MM.1S (cell line): ENCODE measurements at regions not wholly inside any gene's neighbourhood (a gene's known extent, or its start where the extent isn't known, plus 50 kb on each side); places are given as distances from the start of the nearest gene placed in this dataset.
"Not testable (repeated sequence)": the region's sequence is repeated elsewhere in the genome, so short reads cannot be mapped to it uniquely, and the experiment has no call there.

Experiments used
- EZH2 ChIP-seq: fragments of 300-600 bp; sonication (generic); optimal IDR thresholded peaks from 2 replicates; pipeline ENCODE3; 2017; ENCODE audit warnings: low read depth, mild to moderate bottlenecking, antibody characterized with exemption, low read length, mixed read lengths
- EZH2phosphoT487 ChIP-seq: fragments of 300-600 bp; sonication (generic); IDR thresholded peaks from 2 replicates; pipeline ENCODE4 v1.6.1; 2018; ENCODE audit warnings: antibody characterized with exemption, low read length
- TF ChIP-seq, protein P1 (sequence below): fragments of 300-600 bp; sonication (generic); IDR thresholded peaks from 2 replicates; pipeline ENCODE4 v1.5.1; 2016; ENCODE audit warnings: antibody characterized with exemption, low read length, mixed read lengths

DNA sequence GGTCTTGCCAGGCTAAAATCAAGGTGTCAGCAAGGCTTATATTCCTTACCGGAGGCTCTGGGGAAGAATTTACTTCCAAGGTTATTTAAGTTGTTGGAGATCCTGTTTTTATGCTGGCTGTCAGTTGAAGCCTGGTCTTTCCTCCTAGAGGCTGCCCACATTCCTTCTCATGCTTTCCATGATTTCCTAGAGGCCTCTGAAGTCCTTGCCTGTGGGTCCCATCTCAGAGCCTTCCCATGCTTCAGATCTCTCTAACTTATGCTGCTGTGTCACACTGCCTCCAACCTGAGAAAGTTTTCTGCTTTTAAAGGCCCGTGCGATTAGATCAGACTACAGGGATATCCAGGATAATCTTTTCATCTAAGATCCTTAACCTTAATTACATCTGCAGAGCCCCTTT is 1877.3 kb downstream of the KHDRBS2 start:
- TF ChIP-seq, protein P1, sequence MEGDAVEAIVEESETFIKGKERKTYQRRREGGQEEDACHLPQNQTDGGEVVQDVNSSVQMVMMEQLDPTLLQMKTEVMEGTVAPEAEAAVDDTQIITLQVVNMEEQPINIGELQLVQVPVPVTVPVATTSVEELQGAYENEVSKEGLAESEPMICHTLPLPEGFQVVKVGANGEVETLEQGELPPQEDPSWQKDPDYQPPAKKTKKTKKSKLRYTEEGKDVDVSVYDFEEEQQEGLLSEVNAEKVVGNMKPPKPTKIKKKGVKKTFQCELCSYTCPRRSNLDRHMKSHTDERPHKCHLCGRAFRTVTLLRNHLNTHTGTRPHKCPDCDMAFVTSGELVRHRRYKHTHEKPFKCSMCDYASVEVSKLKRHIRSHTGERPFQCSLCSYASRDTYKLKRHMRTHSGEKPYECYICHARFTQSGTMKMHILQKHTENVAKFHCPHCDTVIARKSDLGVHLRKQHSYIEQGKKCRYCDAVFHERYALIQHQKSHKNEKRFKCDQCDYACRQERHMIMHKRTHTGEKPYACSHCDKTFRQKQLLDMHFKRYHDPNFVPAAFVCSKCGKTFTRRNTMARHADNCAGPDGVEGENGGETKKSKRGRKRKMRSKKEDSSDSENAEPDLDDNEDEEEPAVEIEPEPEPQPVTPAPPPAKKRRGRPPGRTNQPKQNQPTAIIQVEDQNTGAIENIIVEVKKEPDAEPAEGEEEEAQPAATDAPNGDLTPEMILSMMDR = not testable (repeated sequence)
- not testable (repeated sequence) for TF ChIP-seq EZH2phosphoT487, EZH2
